Duodenal mucosa (tissue), 2 donors: ENCODE measurements at regions not wholly inside any gene's neighbourhood (a gene's known extent, or its start where the extent isn't known, plus 50 kb on each side); places are given as distances from the start of the nearest gene placed in this dataset.

ENCODE experiments used
- H3K27ac ChIP-seq: one replicate; pipeline ENCODE4 v1.7.0; 2013; ENCODE audit warnings: low read depth, low read length
- H3K27me3 ChIP-seq, 2 donors: one replicate each; pipeline ENCODE4 v1.7.0; 2013; ENCODE audit warnings: low read length in 2 of 2, control low read depth in 1 of 2; ENCODE audit not compliant: insufficient read depth in 2 of 2, control insufficient read depth in 1 of 2
- H3K36me3 ChIP-seq, 2 donors: one replicate each; pipeline ENCODE4 v1.7.0; 2013; ENCODE audit warnings: low read length in 2 of 2, control low read depth in 1 of 2; ENCODE audit not compliant: insufficient read depth in 2 of 2, control insufficient read depth in 1 of 2
- H3K4me1 ChIP-seq, 2 donors: one replicate each; pipeline ENCODE4 v1.7.0; 2013; ENCODE audit warnings: low read length in 2 of 2, control low read depth in 1 of 2; ENCODE audit not compliant: insufficient read depth in 2 of 2, control insufficient read depth in 1 of 2
- H3K4me3 ChIP-seq, 2 donors: one replicate each; pipeline ENCODE4 v1.7.0; 2013; ENCODE audit warnings: low read length in 2 of 2, low read depth in 1 of 2
- H3K9ac ChIP-seq, 2 donors: one replicate each; pipeline ENCODE4 v1.7.0; 2013; ENCODE audit warnings: low read length in 2 of 2, low read depth in 1 of 2
- H3K9me3 ChIP-seq, 2 donors: one replicate each; pipeline ENCODE4 v1.7.0; 2013; ENCODE audit warnings: low read length in 2 of 2, control low read depth in 1 of 2; ENCODE audit not compliant: control insufficient read depth in 1 of 2

DNA sequence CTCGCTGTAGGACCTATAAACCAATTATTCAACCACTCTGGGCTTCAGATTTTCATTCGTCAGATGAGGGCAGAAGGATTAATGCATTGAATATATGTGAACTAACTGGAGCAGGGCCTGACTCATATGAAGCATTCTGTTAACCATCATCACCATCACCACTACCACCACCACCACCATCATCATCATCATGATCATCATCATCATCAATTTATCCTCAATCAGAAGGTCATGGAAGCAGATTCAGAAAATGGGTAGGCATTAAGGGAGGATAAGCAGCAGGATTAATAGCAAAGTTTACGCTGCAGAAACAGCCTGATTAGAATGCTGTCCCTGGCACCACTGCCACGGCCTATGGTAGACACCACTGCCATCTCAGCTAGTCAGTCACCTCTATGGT is 407.5 kb upstream of the THBS1 start:
- no peak overlapping the region for H3K4me3 ChIP-seq
- H3K9ac ChIP-seq, result no peak overlapping the region
- H3K9me3 ChIP-seq, result no peaks in the 10 kb centered on the region
- no peaks in the 10 kb centered on the region for H3K36me3 ChIP-seq
- H3K4me1 ChIP-seq, result no peaks in the 10 kb centered on the region
- peak overlapping the region; percentile 32 for H3K27ac ChIP-seq
- no peaks in the 10 kb centered on the region for H3K27me3 ChIP-seq

GRCh38 chr15:39174332-39174731 is 406.5 kb upstream of the THBS1 start:
- Histone ChIP-seq H3K9ac (no peak overlapping the region), H3K27ac (no peak overlapping the region), H3K4me1 (no peaks in the 10 kb centered on the region), H3K9me3 (no peaks in the 10 kb centered on the region), H3K4me3 (no peak overlapping the region), H3K36me3 (no peaks in the 10 kb centered on the region), H3K27me3 (no peaks in the 10 kb centered on the region)

DNA sequence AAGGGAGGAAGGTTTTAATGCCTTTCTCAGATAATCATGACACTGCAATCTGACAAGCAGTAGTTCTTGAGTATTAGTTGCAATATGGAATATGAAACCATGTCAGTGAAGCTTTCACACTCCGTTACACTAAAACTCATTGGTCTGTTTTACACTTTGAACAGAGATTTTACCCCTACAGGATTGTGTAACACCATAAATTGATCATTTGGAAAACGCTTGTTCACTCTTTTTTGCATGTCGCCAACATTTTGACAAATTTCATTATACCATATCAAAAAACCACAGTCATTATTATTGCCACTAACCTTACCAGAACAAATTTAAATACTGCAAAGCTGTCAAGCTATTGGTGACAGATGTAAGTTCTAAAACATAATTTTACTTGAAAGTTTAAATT is 404.8 kb upstream of the THBS1 start:
- no peaks in the 10 kb centered on the region for H3K4me1 ChIP-seq
- H3K36me3 ChIP-seq, result no peaks in the 10 kb centered on the region
- H3K27ac ChIP-seq, result no peak overlapping the region
- no peak overlapping the region for H3K9ac ChIP-seq
- H3K4me3 ChIP-seq, result no peak overlapping the region
- no peaks in the 10 kb centered on the region for H3K9me3 ChIP-seq
- H3K27me3 ChIP-seq, result no peaks in the 10 kb centered on the region

- no peak overlapping the region for H3K27ac ChIP-seq
- no peak overlapping the region for H3K4me3 ChIP-seq
- no peaks in the 10 kb centered on the region for H3K4me1 ChIP-seq
- H3K9ac ChIP-seq, result no peak overlapping the region
- no peaks in the 10 kb centered on the region for H3K9me3 ChIP-seq
- H3K27me3 ChIP-seq, result no peaks in the 10 kb centered on the region
- H3K36me3 ChIP-seq, result no peaks in the 10 kb centered on the region
These were observed 403.3 kb upstream of the THBS1 start for GRCh38 chr15:39177561-39177960.

DNA sequence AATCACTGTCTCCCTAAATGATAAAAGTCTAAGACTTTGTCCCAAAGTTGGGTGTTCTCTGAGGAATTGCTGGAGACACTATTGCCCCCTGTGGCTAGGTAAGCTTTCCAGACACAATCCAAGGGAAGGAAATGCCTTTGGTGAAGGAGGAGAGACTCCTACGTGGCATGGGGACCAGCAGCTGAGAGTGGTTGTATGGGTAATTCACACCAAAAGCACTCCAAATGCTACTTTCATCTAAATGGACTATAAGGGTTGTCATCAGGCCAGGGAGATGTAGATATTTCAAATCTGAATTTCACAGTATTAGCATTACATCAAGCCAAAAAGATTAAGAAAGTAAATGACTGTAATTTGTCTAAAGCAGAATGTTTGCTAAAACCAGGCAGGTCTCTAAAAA is 400.8 kb upstream of the THBS1 start:
- H3K4me3 ChIP-seq, result no peak overlapping the region
- no peaks in the 10 kb centered on the region for H3K36me3 ChIP-seq
- no peaks in the 10 kb centered on the region for H3K27me3 ChIP-seq
- H3K27ac ChIP-seq, result no peak overlapping the region
- no peaks in the 10 kb centered on the region for H3K4me1 ChIP-seq
- H3K9ac ChIP-seq, result no peak overlapping the region
- no peaks in the 10 kb centered on the region for H3K9me3 ChIP-seq

- Histone ChIP-seq H3K9ac (no peak overlapping the region), H3K36me3 (no peaks in the 10 kb centered on the region), H3K27me3 (no peaks in the 10 kb centered on the region), H3K9me3 (no peaks in the 10 kb centered on the region), H3K4me3 (no peak overlapping the region), H3K27ac (no peak overlapping the region), H3K4me1 (no peaks in the 10 kb centered on the region)
These were observed 400.4 kb upstream of the THBS1 start for GRCh38 chr15:39180483-39180933.

DNA sequence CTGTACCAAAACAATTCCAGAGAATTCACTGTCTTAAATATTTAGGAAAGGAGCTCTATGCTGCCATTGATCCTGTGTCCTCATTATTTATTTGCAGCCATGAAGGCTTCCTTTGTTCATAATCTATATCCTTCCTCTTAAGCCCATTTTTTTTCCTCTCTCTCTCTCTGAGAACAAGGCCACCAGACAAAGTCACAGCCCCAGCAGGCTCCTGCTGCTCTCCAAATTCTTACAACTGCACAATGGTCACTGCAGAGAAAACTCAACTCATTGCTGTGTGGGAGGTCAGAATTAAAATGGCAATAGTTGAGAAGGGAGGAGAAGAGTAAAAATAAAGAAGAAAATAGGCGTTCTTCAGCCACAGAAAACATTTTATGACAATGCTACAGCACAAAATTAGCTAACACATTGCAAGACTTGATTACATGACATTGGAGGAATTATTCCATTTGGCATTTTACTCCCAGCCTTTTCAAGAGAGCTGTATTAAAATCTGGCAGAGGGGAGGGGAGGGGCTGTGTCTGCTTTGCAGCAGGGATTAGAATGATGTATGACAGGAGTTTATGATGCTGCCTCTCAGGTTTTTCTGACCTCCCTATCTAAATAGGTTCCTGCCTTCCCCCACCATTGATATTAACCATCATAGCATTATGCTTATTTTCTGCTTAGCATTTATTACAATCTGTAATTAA is 399.7 kb upstream of the THBS1 start:
- Histone ChIP-seq H3K9me3 (no peaks in the 10 kb centered on the region), H3K27ac (no peak overlapping the region), H3K9ac (no peak overlapping the region), H3K27me3 (no peaks in the 10 kb centered on the region), H3K4me1 (no peaks in the 10 kb centered on the region), H3K36me3 (no peaks in the 10 kb centered on the region), H3K4me3 (no peak overlapping the region)

DNA sequence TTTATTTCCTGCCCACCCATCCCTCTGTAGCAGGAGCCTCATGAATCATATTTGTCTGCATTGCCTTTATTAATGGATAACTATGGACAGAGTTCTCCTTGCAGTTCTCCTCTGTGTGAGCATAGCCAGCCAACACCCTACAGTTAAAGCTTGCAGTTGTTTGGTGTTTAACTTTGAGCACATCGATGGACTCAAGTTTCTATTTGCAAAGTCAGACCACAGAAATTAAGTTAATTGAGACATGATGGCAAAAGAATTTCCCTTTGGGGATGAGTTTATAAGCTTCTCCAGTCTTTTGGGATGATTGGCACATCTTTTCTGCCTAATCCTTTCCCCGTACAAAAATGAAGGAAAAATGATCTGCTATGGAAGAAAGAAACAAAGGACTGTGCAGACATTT is 398.9 kb upstream of the THBS1 start:
- no peaks in the 10 kb centered on the region for H3K4me1 ChIP-seq
- no peaks in the 10 kb centered on the region for H3K27me3 ChIP-seq
- no peak overlapping the region for H3K4me3 ChIP-seq
- H3K36me3 ChIP-seq, result no peaks in the 10 kb centered on the region
- H3K9me3 ChIP-seq, result no peaks in the 10 kb centered on the region
- H3K27ac ChIP-seq, result no peak overlapping the region
- H3K9ac ChIP-seq, result no peak overlapping the region

DNA sequence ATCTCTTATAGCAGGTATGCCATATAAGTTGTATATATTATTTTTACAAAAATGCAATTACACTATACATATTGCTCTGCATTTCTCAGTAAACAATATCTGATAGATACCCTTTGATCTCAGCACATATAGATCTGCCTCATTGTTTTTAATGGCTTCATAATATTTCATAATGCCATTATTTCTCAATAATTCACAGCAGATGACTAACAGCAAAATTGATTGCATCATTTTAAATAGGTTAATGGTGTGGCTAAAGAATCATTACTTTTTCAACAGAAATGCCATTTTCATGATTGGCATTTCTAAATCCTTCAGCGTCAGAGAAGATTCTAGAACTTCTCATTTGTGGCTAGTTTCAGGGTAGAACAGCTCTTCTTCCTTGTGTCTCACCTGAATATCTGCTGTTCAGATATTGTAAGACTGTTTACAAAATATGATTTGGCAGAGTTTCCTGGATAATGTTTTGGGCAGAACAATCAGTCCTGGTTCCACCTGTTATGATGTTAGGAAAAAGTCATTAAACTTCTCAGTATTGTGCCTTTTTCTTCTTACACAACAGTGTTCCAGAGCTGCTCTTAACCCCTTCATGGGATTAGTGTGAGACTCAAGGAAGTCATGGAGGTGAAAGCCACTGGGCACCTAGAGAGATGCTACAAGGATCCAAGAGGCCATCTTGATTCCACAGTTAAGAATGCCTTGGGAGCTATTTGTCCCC is 397.6 kb upstream of the THBS1 start:
- Histone ChIP-seq H3K27me3 (no peaks in the 10 kb centered on the region), H3K9ac (no peak overlapping the region), H3K36me3 (no peaks in the 10 kb centered on the region), H3K9me3 (no peaks in the 10 kb centered on the region), H3K27ac (no peak overlapping the region), H3K4me3 (no peak overlapping the region), H3K4me1 (no peaks in the 10 kb centered on the region)

- Histone ChIP-seq H3K4me3 (no peak overlapping the region), H3K4me1 (no peaks in the 10 kb centered on the region), H3K9ac (no peak overlapping the region), H3K36me3 (no peaks in the 10 kb centered on the region), H3K27ac (no peak overlapping the region), H3K9me3 (no peaks in the 10 kb centered on the region), H3K27me3 (no peaks in the 10 kb centered on the region)
These were observed 396.0 kb upstream of the THBS1 start for GRCh38 chr15:39184701-39185390.
